ENCODE measurements at regions not wholly inside any gene's neighbourhood (a gene's known extent, or its start where the extent isn't known, plus 50 kb on each side); places are given as distances from the start of the nearest gene placed in this dataset.
"Not testable (repeated sequence)": the region's sequence is repeated elsewhere in the genome, so short reads cannot be mapped to it uniquely, and the experiment has no call there.

DNA sequence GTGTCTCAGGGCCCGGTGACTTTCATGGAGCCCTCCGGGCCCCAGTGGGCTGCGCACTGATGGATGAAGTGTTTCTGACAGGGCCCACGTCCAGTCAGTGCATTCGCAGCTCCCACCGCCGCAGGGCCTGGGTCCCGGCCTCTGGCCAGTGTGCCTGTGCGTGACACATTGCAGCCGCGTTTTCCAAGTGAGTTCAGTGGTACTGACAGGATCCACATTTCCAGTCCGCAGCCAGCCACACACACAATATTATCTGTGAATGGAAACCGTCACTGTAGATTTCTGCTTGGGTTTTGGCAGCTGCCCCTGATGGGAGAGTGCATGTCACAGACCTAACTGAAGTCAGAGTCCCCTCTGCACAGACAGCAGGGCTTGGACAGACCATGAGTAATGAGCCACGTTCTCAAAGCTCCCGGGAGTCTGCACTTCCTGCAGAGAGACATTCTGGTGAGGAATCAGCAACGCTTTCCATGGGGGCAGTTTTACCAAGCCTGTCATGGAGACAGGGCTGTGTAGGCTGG lies 171.4 kb downstream of the MYLK4 start:
- Mint-ChIP-seq H3K27me3 (peaks cover 45% of the 10 kb centered on the region), H3K4me1 (no peaks in the 10 kb centered on the region), H3K27ac (no peak overlapping the region), H3K36me3 (ENCODE audit: low read depth) (no peaks in the 10 kb centered on the region), H3K9me3 (peaks cover 4% of the 10 kb centered on the region), H3K4me3 (no peak overlapping the region)
- ATAC-seq (replicated peaks) = no peak

DNA sequence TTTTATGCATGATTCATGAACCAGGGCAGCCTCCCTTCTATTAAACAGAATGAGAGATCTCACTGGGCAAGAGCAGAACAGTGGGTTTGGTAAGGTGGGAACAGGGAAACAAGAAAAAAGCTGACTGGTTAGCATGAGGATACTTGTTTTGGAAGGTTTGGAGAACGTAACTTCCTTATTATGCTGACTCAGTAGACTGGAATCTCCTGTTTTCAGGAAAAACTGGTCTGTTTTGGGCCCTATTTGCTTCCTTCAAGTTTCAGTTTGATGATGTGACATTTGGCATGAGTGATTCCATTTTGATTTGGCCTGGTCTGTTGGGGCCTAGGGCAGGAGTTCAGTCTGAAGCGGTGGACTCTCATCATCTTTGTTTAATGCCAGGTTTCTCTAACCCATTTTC lies 172.0 kb downstream of the MYLK4 start:
- no peak for ATAC-seq (replicated peaks)
- Mint-ChIP-seq H3K9me3 (peaks cover 4% of the 10 kb centered on the region), H3K4me3 (no peak overlapping the region), H3K27me3 (peaks cover 45% of the 10 kb centered on the region), H3K27ac (no peak overlapping the region), H3K36me3 (ENCODE audit: low read depth) (no peaks in the 10 kb centered on the region), H3K4me1 (no peaks in the 10 kb centered on the region)

DNA sequence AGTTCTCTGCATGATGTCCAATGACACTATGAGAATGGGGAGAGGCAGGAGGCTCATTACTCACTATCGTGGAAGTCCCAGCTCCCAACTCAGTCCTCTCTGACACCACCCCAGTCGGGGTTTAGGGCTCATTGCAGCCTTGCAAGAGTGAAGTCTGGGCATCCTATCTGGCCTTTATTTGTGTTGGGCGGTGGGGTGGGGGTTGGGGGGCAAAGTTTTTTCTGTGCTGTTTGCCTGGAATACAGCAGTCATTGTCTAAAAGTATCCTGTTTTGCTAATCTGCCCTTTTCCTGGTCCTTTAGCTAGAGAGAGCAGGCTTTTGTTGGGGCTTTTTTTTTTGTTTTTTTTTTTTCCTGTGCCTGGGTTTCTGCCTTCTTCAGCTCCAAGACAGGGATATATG lies 174.2 kb downstream of the MYLK4 start:
- no peaks in the 10 kb centered on the region for H3K4me1 Mint-ChIP-seq
- H3K36me3 Mint-ChIP-seq (ENCODE audit: low read depth) = no peaks in the 10 kb centered on the region
- no peak overlapping the region for H3K27ac Mint-ChIP-seq
- H3K9me3 Mint-ChIP-seq = peaks cover 4% of the 10 kb centered on the region
- H3K27me3 Mint-ChIP-seq = peaks cover 34% of the 10 kb centered on the region
- H3K4me3 Mint-ChIP-seq = no peak overlapping the region
- no peak for ATAC-seq (replicated peaks)

DNA sequence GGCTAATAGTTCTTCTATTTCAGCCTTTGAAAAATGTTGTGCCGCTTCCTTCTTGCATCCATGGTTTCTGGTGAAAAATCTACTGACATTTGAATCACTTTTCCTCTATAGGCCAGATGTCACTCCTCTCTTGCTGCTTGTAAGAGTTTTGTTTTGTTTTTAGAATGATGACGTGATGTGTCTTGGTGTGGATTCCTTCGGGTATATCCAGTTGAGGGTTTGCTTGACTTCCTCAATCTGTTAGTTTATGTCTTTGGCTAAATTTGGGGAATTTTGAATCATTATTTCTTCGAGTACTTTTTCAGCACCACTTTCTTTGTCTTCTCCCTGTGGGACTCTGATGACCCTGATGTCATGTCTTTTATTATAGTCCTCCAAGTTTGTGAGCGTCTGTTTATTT lies 175.5 kb downstream of the MYLK4 start:
- Mint-ChIP-seq H3K9me3 (peaks cover 4% of the 10 kb centered on the region), H3K27me3 (peaks cover 31% of the 10 kb centered on the region), H3K27ac (no peak overlapping the region), H3K4me1 (no peaks in the 10 kb centered on the region), H3K36me3 (ENCODE audit: low read depth) (no peaks in the 10 kb centered on the region), H3K4me3 (no peak overlapping the region)
- ATAC-seq (replicated peaks) = no peak

DNA sequence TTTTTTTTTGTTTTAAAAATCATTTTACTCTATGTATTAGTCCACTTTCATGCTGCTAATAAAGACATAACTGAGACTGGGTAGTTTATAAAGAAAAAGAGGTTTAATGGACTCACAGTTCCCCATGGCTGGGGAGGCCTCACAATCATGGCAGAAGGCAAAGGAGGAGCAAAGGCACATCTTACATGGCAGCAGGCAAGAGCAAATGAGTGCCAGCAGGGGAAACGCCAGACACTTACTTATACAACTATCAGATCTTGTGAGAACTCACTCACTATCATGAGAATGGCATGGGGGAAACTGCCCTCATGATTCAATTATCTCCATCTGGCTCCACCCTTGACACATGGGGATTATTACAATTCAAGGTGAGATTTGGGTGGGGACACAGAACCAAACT lies 181.3 kb downstream of the MYLK4 start:
- H3K9me3 Mint-ChIP-seq; H3K27ac Mint-ChIP-seq; H3K4me1 Mint-ChIP-seq; H3K36me3 Mint-ChIP-seq (ENCODE audit: low read depth); H3K4me3 Mint-ChIP-seq; ATAC-seq (replicated peaks): not testable (repeated sequence)
- peaks cover 24% of the 10 kb centered on the region for H3K27me3 Mint-ChIP-seq

DNA sequence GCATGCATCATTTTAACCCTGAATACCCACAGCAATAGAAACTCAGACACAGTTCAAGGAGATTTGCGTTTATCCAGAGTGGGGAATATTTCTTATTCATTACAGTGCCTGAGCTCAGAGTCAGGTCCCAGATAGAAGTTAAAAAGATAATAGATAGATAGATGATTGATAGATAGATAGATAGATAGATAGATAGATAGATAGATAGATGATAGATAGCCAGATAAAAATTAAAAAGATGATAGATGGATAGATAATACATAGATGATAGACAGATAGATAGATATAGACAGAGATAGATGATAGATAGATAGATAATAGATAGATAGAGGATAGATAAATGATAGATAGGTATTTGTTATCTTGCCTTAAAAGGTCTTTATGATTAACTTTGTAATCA lies 184.7 kb downstream of the MYLK4 start:
- no peak overlapping the region for H3K4me3 Mint-ChIP-seq
- H3K27me3 Mint-ChIP-seq = peaks cover 30% of the 10 kb centered on the region
- H3K9me3 Mint-ChIP-seq = no peaks in the 10 kb centered on the region
- H3K36me3 Mint-ChIP-seq (ENCODE audit: low read depth) = no peaks in the 10 kb centered on the region
- no peak for ATAC-seq (replicated peaks)
- no peak overlapping the region for H3K27ac Mint-ChIP-seq
- H3K4me1 Mint-ChIP-seq = peaks cover 5% of the 10 kb centered on the region

DNA sequence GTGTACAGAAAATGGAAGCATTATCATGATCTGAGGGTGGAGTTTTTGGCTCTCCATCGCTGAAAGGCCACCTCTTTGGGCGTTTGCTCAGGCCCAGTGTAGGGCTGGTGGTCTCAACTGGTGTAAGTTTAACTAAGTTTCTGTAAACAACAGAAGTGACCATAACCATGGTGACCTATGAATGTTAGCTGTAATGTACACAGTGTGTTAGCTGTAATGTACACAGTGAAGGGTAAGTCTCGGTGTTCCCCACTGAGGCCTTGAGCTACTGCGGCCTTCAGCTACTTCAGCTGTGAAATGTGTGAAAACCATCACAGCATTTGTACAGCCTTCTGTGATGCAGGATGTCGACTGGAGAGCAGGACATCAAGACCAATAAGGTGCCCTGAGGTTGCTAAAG lies 185.2 kb downstream of the MYLK4 start:
- ATAC-seq (replicated peaks) = no peak
- Mint-ChIP-seq H3K27ac (no peak overlapping the region), H3K4me1 (peaks cover 5% of the 10 kb centered on the region), H3K27me3 (peaks cover 35% of the 10 kb centered on the region), H3K4me3 (no peak overlapping the region), H3K36me3 (ENCODE audit: low read depth) (no peaks in the 10 kb centered on the region), H3K9me3 (no peaks in the 10 kb centered on the region)

DNA sequence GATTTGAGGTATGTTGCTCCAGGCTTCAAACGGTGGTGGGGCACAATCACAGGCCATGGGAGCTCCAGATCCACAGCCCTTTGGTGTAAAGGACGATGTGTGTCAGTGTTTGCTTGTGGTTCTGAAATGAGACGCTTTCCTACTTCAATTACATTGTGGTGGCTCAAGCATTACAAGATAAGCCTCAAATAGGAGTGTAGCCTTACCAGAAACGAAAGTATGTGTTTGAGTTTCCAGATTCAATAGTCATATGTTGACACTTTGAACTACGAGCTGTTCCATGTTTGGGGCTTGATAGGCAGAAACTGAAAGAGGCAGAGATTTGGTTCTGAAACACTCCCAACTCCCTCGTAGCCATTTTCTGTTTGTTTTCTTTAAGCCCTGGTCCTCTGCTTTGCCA lies 187.1 kb downstream of the MYLK4 start:
- Mint-ChIP-seq H3K4me1 (peaks cover 5% of the 10 kb centered on the region), H3K27ac (peak overlapping the region; percentile 12), H3K4me3 (no peak overlapping the region), H3K27me3 (peaks cover 42% of the 10 kb centered on the region), H3K9me3 (no peaks in the 10 kb centered on the region), H3K36me3 (ENCODE audit: low read depth) (no peaks in the 10 kb centered on the region)
- peak; percentile 97 for ATAC-seq (replicated peaks)

DNA sequence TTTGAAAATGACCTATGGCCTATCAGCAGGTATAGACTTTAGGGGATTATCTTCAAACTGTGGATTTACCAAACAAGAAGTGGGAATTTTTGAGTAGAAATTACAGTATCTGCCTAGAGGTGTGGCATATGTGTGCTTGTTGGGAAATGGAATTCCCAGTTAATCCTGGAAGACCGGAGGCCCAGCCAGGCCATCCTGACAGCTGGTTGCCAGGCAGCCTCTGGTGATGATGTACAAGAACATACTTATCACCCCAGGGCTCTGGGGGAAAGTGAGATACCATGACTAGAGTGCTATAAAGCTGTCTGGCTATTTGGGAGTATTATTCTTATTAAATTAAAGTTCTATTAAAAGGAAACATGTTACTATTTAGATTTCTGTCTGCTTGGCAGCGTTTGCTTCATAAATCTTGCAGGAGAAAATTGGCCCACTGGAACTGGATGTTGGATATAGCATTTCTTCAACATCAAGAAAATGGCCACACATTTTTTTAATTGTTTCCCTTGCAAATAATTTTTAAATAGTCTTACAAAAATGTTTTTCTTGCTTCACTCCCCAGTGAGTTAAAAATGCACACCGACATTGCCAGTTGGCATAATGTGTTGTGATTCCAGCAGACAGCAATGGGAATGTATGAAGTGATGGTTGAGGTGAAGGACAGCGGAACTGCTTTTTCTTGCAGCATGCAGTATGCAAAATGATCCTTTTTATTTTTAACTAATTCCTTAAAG lies 187.8 kb downstream of the MYLK4 start:
- Mint-ChIP-seq H3K36me3 (ENCODE audit: low read depth) (no peaks in the 10 kb centered on the region), H3K27ac (no peak overlapping the region), H3K9me3 (no peaks in the 10 kb centered on the region), H3K4me3 (no peak overlapping the region), H3K27me3 (peaks cover 42% of the 10 kb centered on the region), H3K4me1 (peaks cover 5% of the 10 kb centered on the region)
- ATAC-seq (replicated peaks) = no peak

DNA sequence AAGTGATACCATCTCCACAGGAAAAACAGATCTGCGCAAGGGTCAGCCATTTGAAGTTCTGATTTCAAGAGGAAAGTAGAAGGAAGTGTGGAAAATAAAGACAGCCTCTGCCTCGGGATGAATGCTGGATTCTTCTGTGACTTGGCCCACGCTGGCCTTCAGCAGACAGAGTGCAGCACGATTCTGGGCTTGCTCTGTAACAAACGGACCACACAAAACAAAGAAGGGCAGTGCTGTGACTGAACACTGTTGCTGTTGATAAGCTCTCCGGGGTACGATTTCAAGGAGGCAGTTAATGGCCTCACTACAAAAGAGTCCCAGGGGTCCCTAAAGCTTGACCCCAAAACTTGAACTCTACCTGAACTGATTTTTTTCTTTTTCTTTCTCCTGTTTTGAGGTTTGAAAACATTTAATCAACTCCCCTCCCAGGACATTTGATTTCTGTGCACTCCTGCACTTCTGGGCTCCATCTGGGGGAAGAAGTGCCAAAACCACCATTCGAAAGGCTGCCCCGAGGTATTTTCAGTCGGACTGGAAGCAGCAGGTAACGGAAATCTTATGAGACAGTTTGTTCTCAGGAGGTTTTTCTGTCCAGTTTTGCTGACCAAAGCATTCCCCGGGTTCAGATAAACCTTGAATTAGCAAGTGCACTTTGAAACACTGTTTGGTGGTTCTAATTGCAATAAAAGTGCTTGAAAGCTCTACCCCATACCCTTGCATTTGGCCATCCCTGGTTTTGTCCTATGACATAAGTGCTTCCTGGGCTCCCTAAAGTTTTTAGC lies 189.6 kb downstream of the MYLK4 start:
- ATAC-seq (replicated peaks) = no peak
- peaks cover 5% of the 10 kb centered on the region for H3K4me1 Mint-ChIP-seq
- no peak overlapping the region for H3K4me3 Mint-ChIP-seq
- H3K36me3 Mint-ChIP-seq (ENCODE audit: low read depth) = no peaks in the 10 kb centered on the region
- peaks cover 38% of the 10 kb centered on the region for H3K27me3 Mint-ChIP-seq
- no peak overlapping the region for H3K27ac Mint-ChIP-seq
- no peaks in the 10 kb centered on the region for H3K9me3 Mint-ChIP-seq

DNA sequence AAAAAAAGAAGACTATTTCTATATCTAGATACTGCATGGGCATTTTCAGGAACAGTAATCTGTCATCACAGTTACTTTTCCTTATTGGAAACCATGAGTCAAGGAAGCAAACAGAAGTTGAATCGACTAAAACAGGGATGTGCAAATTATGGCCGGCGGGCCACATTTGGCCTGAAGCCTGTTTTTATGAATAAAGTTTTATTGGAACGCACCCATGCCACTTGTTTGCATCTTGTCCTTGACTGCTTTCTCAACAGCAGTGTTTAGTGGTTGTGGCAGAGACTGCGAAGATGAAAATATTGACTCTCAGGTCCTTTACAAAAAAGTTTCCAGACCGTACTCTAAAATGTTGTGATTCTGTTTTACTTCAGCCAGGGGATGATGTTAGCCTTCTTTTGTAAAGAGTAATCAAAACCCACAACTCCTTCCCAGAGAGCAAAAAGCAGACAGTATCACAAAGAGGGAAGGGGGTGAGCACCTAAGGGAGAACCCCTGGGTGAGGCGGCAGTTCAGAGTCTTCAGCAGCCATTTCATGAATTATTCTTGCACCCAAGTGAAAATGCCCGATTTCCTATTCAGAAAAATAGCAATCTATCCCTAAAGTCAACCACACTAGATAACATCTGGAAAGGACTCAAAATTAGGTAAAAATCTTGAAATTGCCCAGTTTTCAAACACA lies 190.4 kb downstream of the MYLK4 start:
- Mint-ChIP-seq H3K9me3 (no peaks in the 10 kb centered on the region), H3K27ac (no peak overlapping the region), H3K36me3 (ENCODE audit: low read depth) (no peaks in the 10 kb centered on the region), H3K27me3 (peaks cover 41% of the 10 kb centered on the region), H3K4me1 (peaks cover 5% of the 10 kb centered on the region), H3K4me3 (no peak overlapping the region)
- ATAC-seq (replicated peaks) = no peak

DNA sequence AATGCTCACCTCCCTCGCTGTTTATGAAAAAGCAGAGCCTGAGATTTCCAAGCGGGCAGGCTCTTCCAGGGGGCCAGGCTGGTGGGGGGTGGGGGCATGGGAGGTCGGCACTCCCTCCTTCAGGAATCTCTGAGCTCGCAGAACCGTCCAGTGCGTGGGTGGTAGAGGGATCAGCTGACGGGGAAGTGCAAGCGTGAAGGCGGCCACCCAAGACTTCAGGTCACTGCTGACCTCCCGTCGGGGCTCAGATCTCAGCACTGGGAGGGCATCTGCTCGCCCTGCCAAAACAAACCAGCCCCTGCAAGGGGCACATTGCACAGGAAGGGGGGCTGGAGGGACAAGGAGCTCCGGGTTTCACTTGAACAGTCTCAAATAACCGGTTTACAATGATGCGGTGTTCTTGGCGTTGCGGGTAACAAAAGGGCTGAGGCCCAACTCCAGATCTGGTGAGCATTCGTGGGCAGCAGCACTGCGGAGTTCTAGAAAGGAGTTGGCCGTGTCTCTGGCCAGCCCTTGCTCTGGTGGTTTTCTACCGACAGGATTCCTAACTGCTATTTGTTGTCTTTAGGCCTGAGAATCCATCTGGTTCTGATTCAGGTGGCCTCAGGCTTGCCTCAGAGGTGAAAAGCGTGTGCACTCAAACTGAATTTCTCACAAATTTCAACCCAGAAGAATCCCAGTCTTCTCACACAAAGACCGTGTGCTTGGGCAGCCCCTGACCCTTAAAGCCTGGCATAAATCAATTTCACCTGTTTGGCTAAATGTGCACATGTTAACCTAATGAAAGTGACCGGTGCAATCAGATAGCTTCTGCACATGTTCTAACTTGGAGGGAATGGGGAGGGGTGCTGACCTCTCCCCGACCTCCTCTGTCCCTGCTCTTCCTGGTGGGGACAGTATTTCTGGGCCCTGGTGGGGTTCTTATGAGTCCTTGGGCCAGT lies 191.6 kb downstream of the MYLK4 start:
- H3K9me3 Mint-ChIP-seq = no peaks in the 10 kb centered on the region
- H3K36me3 Mint-ChIP-seq (ENCODE audit: low read depth) = no peaks in the 10 kb centered on the region
- ATAC-seq (replicated peaks) = no peak
- H3K27ac Mint-ChIP-seq = no peak overlapping the region
- H3K4me1 Mint-ChIP-seq = peaks cover 4% of the 10 kb centered on the region
- H3K27me3 Mint-ChIP-seq = peaks cover 41% of the 10 kb centered on the region
- H3K4me3 Mint-ChIP-seq = no peak overlapping the region

DNA sequence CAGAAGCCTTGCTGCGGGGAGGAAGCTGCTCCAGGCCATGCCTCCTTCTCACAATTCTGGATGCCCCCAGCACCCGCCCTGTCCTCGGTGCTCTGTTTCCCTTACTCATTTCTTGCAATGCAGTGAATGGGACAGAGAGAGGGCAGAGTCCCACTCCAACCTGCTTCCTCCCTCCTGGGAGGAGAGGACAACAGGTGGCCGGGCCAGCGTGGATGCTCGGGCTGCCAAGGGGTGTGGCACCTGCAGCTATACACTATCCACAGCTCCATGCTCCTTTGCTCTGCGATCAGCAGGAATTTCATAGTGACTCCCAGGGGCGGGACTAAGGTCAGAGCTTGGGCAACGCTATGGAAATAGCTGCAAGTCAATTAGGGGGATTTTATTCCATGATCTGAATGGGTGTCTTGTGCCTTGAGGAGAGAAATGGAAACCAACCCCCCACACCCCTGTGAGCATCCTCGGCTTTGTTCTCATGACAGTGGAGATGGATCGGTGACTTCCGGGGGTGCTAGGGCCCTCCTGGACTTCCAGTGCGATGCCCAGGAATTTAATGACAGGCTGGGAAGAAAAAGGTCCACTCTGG lies 192.5 kb downstream of the MYLK4 start:
- Mint-ChIP-seq H3K27ac (no peak overlapping the region), H3K36me3 (ENCODE audit: low read depth) (no peaks in the 10 kb centered on the region), H3K27me3 (peaks cover 46% of the 10 kb centered on the region), H3K4me3 (no peak overlapping the region), H3K4me1 (no peaks in the 10 kb centered on the region), H3K9me3 (no peaks in the 10 kb centered on the region)
- ATAC-seq (replicated peaks) = no peak
